Calu3 (cell line): ENCODE measurements at regions not wholly inside any gene's neighbourhood (a gene's known extent, or its start where the extent isn't known, plus 50 kb on each side); places are given as distances from the start of the nearest gene placed in this dataset.

ENCODE experiments used
- BruUV-seq: library from RNA; stranded (reverse); fragments of 400-500 nt; replicated peaks from 2 replicates; lab custom pipeline; 2021; lab: Mats Ljungman, UMichigan
- CTCF ChIA-PET: fragments of 300-600 bp; sonication (Branson Sonifier 250); formaldehyde crosslinking; loops from one replicate; lab custom pipeline; 2022; ENCODE audit warnings: antibody characterized with exemption; lab: Charles Lee
- DNase-seq: peaks from one replicate; pipeline ENCODE4 v3.0.0; 2022
- H3K27ac Mint-ChIP-seq: one replicate; pipeline ENCODE4 v1.8.0; 2022; ENCODE audit warnings: mixed read lengths; ENCODE audit not compliant: unreplicated experiment
- H3K27me3 Mint-ChIP-seq: one replicate; pipeline ENCODE4 v1.8.0; 2022; ENCODE audit warnings: mixed read lengths; ENCODE audit not compliant: unreplicated experiment
- H3K36me3 Mint-ChIP-seq: one replicate; pipeline ENCODE4 v1.8.0; 2022; ENCODE audit warnings: mild to moderate bottlenecking, moderate library complexity, mixed read lengths; ENCODE audit not compliant: insufficient read depth, unreplicated experiment
- H3K4me1 Mint-ChIP-seq: one replicate; pipeline ENCODE4 v1.8.0; 2022; ENCODE audit warnings: mild to moderate bottlenecking, low read depth, mixed read lengths; ENCODE audit not compliant: unreplicated experiment
- H3K4me3 Mint-ChIP-seq: one replicate; pipeline ENCODE4 v1.8.0; 2022; ENCODE audit warnings: mild to moderate bottlenecking, low read depth, moderate library complexity, mixed read lengths; ENCODE audit not compliant: unreplicated experiment
- H3K9me3 Mint-ChIP-seq: one replicate; pipeline ENCODE4 v1.8.0; 2022; ENCODE audit warnings: low read depth, mixed read lengths; ENCODE audit not compliant: unreplicated experiment
- intact Hi-C: fragments of 100-400 bp; cut with micrococcal nuclease; formaldehyde crosslinking; loops from one replicate; pipeline ENCODE4 v1.10.0; 2022; ENCODE audit not compliant: unreplicated experiment
- TF ChIP-seq, protein P1 (sequence below): fragments of 200-600 bp; IDR thresholded peaks from one replicate; pipeline ENCODE4 v1.8.0; 2022; ENCODE audit warnings: antibody characterized with exemption; ENCODE audit not compliant: unreplicated experiment

DNA sequence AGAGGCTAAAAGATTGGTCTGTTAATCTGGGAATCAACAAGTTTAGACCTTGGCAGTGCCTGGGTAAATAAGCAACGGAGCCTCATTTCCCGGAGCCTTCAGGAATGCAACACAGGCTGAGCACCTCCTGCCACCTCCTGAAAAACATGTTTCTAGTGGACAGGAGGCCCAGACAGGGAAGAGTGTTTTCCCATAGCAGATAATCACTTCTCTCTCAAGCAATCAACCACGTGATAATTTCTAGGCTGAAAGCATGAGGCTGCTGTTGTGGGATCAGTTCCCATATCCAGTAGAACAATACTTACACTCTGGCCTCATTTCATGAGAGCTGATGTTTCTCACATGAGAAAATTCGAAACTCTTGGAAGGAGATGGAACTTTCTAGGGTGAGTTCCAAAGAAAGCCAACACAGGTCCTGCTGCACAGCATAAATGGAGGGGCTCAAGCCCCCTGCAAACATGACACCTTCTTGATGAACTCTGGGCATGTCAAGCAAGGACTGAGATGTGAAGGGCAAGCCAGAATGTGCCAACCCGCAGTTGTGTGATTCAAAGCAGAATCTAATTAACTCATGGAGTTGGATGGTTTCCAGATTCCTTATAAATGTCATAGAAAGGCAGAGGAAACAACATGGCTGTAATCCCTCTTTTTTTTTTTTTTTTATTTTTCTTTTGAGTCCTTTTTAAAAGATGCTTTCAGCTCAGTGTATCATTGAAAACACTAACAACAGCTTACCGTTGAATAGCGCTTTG, 228.5 kb upstream of the SESN3 start:
- Mint-ChIP-seq H3K27me3 (no peaks in the 10 kb centered on the region), H3K9me3 (peaks cover 11% of the 10 kb centered on the region), H3K36me3 (no peaks in the 10 kb centered on the region), H3K4me3 (no peak overlapping the region), H3K27ac (no peak overlapping the region), H3K4me1 (peaks cover 2% of the 10 kb centered on the region)
- CTCF ChIA-PET = no interaction called here
- TF ChIP-seq, protein P1, sequence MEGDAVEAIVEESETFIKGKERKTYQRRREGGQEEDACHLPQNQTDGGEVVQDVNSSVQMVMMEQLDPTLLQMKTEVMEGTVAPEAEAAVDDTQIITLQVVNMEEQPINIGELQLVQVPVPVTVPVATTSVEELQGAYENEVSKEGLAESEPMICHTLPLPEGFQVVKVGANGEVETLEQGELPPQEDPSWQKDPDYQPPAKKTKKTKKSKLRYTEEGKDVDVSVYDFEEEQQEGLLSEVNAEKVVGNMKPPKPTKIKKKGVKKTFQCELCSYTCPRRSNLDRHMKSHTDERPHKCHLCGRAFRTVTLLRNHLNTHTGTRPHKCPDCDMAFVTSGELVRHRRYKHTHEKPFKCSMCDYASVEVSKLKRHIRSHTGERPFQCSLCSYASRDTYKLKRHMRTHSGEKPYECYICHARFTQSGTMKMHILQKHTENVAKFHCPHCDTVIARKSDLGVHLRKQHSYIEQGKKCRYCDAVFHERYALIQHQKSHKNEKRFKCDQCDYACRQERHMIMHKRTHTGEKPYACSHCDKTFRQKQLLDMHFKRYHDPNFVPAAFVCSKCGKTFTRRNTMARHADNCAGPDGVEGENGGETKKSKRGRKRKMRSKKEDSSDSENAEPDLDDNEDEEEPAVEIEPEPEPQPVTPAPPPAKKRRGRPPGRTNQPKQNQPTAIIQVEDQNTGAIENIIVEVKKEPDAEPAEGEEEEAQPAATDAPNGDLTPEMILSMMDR = no peak
- no TSS peak for BruUV-seq
- no peak for DNase-seq
- intact Hi-C loops = loop anchor here (10.0 kb wide), 1 partner anchor 225 kb away; the partner anchor contains the start of gene SESN3

DNA sequence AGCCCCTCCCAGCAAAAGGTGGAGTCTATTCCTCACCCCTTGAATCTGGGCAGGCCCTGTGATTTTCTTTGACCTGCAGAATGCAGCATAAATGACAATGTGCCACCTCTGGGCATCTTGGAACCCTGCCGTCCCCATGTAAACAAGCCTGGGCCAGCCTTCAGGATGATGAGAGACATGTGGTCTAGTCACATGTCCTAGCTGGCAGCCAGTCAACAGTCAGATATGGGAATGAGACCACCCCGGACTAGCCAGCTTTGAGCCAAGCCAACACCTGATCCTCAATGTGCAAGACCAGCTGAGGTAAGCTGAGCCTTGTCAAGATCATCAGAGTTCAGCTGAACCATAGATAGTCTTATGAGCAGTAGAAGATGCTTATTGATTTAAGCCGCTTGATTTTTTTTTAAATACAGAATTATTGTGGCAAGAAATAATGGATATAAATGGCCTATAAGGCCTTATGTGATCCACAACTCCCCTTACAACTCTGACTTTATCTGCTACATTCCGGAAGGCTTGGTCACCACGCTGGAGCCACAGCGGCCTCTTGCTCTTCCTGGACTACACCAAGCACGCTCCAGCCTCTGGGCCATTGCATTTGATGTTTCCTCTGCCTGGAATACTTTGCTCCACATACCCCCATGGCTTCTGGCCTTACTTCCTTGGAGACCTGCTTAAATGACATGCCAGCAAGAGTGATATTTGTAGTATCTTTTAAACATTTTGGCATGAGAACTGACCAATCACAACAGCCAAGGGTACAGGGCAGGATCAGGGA, 225.9 kb upstream of the SESN3 start:
- TF ChIP-seq, protein P1 = no peak
- H3K9me3 Mint-ChIP-seq = peaks cover 6% of the 10 kb centered on the region
- H3K4me3 Mint-ChIP-seq = no peak overlapping the region
- intact Hi-C loops = loop anchor here (10.0 kb wide), 1 partner anchor 222 kb away; the partner anchor contains the start of gene SESN3
- no peak for DNase-seq
- peaks cover 26% of the 10 kb centered on the region for H3K4me1 Mint-ChIP-seq
- BruUV-seq = no TSS peak
- no peaks in the 10 kb centered on the region for H3K27me3 Mint-ChIP-seq
- no peaks in the 10 kb centered on the region for H3K36me3 Mint-ChIP-seq
- CTCF ChIA-PET = no interaction called here
- no peak overlapping the region for H3K27ac Mint-ChIP-seq

DNA sequence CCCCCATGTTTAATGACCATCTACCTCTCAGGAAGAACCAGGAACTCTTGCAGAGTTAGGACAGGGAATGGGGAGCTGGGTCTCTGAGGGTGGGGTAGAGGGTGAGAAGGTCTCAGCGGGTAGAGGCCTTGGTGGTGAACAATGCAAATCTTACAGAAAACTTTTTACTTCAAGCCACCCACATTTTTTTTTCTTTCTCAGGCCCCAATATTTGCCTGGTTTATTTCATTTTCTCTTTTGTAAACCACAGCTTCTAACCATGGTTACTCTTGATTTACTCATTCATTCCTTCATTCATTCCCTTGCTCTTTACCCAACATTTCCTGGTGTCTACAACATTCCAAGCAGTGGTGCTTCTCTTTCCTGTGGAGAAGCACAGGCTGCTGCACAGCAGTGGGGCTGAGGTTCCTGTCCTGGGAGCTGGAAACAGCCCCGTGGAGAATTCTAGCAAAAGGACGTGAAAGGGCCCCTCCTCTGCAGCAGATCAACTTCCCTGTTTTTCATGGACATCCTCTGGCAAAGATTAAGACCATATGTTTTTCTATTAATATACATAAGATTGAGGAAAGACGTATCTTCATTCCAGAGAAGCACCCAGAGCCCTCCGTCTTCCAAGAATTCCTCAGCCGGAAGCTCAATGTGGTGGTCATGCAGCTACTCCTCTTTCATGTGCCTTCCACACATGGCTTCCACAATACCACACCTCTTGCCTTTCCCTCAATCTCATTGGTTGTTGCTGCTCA, 224.4 kb upstream of the SESN3 start:
- CTCF ChIA-PET = no interaction called here
- Mint-ChIP-seq H3K9me3 (peaks cover 2% of the 10 kb centered on the region), H3K27me3 (no peaks in the 10 kb centered on the region), H3K4me3 (no peak overlapping the region), H3K27ac (no peak overlapping the region), H3K4me1 (peaks cover 26% of the 10 kb centered on the region), H3K36me3 (no peaks in the 10 kb centered on the region)
- TF ChIP-seq, protein P1 = no peak
- no TSS peak for BruUV-seq
- DNase-seq = no peak
- intact Hi-C loops = loop anchor here (10.0 kb wide), 1 partner anchor 221 kb away; the partner anchor contains the start of gene SESN3

DNA sequence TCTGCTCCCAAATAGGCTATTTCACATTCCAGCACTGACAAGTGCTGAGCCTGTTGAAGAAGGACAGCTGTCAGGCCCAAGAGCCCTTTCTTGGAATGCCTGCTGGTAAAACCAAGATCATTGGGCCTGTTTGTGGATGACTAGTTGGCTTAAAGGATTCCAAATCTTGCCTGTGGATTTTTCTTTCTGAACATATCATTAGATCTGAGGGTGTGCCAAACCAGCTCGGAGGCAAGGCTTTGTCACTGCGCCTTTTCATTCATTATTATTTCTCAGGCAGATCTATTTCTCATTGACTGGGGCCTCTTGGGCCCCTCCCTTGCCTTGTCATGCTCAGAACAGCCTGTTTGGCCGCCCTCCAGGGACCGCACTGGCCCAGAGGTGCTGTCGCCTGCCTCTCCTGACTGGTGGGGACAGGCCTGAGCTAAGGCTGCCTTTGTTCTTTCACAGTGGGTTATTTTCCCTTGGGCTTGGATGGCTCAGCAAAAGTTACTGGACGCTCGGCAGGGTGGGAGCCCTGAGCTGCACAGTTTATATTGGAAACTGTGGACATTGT, 222.7 kb upstream of the SESN3 start:
- peaks cover 2% of the 10 kb centered on the region for H3K9me3 Mint-ChIP-seq
- TF ChIP-seq, protein P1 = no peak
- peak overlapping the region; percentile 0 for H3K4me3 Mint-ChIP-seq
- intact Hi-C loops = loop anchor here (10.0 kb wide), 1 partner anchor 219 kb away; the partner anchor contains the start of gene SESN3
- no TSS peak for BruUV-seq
- CTCF ChIA-PET = interaction anchor here (0.7 to 1.0 kb wide), 2 partner anchors 225 to 251 kb away, joined by 3 read pairs; no protein-coding TSS in a partner anchor
- peak; percentile 86 for DNase-seq
- H3K36me3 Mint-ChIP-seq = no peaks in the 10 kb centered on the region
- H3K27ac Mint-ChIP-seq = peak overlapping the region; percentile 38
- H3K4me1 Mint-ChIP-seq = peaks cover 26% of the 10 kb centered on the region
- H3K27me3 Mint-ChIP-seq = no peaks in the 10 kb centered on the region
